Liver (tissue), 3 donors: ENCODE measurements at regions not wholly inside any gene's neighbourhood (a gene's known extent, or its start where the extent isn't known, plus 50 kb on each side); places are given as distances from the start of the nearest gene placed in this dataset.

ENCODE experiments used
- ATF3 ChIP-seq: IDR thresholded peaks from 2 replicates; pipeline ENCODE4 v1.6.1; 2016; ENCODE audit warnings: antibody characterized with exemption
- CTCF ChIP-seq: fragments of 150-350 bp; IDR thresholded peaks from 2 replicates; pipeline ENCODE4 v1.5.1; 2017; ENCODE audit warnings: improper control_type of control experiment, low read depth, low read length; ENCODE audit not compliant: missing input control
- FOXA1 ChIP-seq: IDR thresholded peaks from 2 replicates; pipeline ENCODE4 v1.6.1; 2016; ENCODE audit warnings: antibody characterized with exemption
- HNF4G ChIP-seq: IDR thresholded peaks from 2 replicates; pipeline ENCODE4 v1.6.1; 2016; ENCODE audit warnings: antibody characterized with exemption
- TAF1 ChIP-seq: conservative IDR thresholded peaks from 2 replicates; pipeline ENCODE4 v1.6.1; 2016; ENCODE audit warnings: antibody characterized with exemption, mild to moderate bottlenecking
- TF ChIP-seq, protein P1 (sequence below): IDR thresholded peaks from 2 replicates; pipeline ENCODE4 v1.6.1; 2016; ENCODE audit warnings: antibody characterized with exemption
- TF ChIP-seq, protein P2 (sequence below): IDR thresholded peaks from 2 replicates; pipeline ENCODE4 v1.6.1; 2016; ENCODE audit warnings: antibody characterized with exemption, mild to moderate bottlenecking
- donor health status: healthy.
- donor health status: healthy.

- TF ChIP-seq FOXA1 = no peak
- TF ChIP-seq CTCF = no peak
- TF ChIP-seq ATF3 = no peak
- no peak for TF ChIP-seq TAF1
- TF ChIP-seq, protein P1, sequence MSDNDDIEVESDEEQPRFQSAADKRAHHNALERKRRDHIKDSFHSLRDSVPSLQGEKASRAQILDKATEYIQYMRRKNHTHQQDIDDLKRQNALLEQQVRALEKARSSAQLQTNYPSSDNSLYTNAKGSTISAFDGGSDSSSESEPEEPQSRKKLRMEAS = no peak
- no peak for TF ChIP-seq HNF4G
- TF ChIP-seq, protein P2, sequence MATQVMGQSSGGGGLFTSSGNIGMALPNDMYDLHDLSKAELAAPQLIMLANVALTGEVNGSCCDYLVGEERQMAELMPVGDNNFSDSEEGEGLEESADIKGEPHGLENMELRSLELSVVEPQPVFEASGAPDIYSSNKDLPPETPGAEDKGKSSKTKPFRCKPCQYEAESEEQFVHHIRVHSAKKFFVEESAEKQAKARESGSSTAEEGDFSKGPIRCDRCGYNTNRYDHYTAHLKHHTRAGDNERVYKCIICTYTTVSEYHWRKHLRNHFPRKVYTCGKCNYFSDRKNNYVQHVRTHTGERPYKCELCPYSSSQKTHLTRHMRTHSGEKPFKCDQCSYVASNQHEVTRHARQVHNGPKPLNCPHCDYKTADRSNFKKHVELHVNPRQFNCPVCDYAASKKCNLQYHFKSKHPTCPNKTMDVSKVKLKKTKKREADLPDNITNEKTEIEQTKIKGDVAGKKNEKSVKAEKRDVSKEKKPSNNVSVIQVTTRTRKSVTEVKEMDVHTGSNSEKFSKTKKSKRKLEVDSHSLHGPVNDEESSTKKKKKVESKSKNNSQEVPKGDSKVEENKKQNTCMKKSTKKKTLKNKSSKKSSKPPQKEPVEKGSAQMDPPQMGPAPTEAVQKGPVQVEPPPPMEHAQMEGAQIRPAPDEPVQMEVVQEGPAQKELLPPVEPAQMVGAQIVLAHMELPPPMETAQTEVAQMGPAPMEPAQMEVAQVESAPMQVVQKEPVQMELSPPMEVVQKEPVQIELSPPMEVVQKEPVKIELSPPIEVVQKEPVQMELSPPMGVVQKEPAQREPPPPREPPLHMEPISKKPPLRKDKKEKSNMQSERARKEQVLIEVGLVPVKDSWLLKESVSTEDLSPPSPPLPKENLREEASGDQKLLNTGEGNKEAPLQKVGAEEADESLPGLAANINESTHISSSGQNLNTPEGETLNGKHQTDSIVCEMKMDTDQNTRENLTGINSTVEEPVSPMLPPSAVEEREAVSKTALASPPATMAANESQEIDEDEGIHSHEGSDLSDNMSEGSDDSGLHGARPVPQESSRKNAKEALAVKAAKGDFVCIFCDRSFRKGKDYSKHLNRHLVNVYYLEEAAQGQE = no peak
Observed at GRCh38 chr10:130567011-130567410, 430.8 kb downstream of the GLRX3 start.
